Skin of body (tissue), 1 donor: ENCODE measurements at regions not wholly inside any gene's neighbourhood (a gene's known extent, or its start where the extent isn't known, plus 50 kb on each side); places are given as distances from the start of the nearest gene placed in this dataset.

Experiments
- DNase-seq: peaks from one replicate; lab custom pipeline; 2025; lab: John Stamatoyannopoulos, UW

DNA sequence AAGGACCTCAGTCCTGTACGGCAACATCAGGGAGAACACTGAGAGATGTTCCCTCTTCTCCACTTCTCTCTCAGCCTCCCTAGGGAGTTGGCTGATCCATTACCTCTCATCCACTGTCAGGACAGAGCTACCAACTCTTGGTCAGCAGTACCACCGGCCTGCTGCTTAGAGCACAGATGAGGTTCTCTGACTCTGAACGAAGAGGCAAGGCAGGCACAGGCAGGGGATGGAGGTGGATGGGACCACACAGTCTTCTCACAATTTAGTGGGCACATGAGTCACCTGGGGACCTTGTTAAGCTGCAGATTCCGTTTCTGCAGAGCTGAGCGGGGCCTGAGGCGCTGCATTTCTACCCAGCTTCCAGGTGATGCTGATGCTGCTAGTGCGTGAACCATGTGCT lies 128.6 kb upstream of the CCL2 start:
- no peak for DNase-seq

DNA sequence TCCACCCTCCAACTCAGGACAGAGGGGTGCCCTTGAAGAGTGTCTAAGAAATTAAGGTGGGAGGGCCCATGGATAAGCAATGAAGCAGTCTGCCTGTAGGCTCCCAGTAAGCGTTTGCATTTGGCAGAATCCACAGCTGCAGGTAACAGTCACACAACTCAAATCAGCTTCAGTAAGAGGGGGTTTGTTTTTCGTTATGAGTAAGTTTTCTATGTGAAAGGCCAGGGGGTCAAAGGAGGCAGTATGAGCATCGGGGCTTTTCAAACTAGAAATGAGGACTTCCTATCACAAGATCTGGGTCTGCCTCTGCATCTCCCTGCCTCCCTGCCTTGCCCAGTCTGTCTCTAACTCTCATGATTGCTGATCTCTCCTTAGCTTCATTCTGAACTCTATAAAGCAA lies 128.1 kb upstream of the CCL2 start:
- DNase-seq, result no peak

DNA sequence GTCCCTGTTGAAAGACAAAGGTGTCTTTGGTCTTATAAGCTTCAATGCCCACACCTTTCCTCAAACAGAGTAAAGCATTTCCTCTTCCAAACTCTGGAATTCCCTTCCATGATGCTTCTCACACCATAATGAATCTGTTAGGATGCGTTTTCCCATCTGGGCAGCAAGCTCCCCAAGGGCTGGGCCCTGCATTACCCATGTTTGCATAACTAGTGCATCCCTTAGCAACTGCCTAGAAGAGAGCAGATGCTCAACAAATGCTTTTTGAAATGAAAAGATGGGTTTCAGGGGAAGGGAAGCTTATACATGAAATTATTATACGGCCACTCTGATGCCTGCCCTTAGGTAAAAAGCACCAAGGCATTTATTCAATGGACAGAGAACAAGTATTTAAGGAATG lies 124.5 kb upstream of the CCL2 start:
- DNase-seq, result no peak

DNA sequence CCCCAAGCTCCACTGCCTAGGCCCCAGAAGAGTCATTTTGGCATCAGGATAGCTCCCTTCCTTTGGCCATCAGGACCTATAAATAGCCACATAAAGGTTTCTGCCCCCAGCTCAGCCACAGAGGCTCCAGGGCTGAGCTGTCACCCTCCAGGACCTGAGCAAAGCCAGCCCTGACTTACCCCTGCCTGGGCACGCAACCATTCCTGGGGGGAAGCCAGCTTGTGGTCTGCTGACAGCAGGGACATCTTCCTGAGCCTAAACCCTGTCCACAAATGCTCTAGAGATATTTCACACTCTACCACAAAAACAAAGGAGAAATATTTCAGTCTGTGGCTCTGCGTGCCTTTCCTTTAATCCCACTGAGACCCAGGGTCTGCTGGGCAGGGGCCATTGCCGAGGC lies 123.7 kb upstream of the CCL2 start:
- DNase-seq, result no peak

DNA sequence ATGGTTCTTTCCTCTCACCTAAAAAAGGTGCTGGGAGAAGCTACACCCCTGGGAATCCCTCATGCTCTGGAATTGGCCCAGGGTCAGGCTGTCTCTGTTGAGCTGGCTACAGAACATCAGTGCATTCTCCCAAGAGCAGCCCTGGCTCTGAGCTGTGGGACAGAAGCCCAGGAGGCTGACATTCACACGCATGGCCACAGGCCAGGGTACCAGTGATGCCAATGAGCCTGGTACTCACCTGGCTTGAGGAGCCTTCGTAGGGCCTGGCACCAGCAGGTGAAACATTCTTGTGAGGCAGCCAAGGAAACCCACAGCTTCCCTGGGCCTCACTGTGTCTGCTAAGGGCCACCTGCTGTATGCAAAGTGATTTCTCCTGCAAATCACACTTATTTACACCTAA lies 121.7 kb upstream of the CCL2 start:
- no peak for DNase-seq

DNA sequence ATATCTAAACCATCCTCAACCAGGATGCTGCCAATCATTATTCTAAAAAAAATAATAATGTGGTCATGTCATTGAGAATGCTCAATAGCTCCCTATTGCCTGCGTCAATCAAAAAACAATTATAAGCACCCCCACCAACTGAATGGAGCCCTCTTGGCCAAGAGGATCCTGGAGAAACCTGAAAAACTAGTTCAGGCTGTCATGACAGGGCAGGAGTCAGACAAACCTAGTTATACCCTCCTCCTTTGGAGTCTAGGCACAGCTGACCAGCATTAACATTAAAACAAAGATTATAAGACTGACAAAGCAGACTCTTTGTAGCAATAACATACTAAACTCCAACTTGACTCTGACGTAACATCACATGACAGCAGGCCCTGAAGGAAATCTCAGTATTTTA lies 119.2 kb upstream of the CCL2 start:
- no peak for DNase-seq

DNA sequence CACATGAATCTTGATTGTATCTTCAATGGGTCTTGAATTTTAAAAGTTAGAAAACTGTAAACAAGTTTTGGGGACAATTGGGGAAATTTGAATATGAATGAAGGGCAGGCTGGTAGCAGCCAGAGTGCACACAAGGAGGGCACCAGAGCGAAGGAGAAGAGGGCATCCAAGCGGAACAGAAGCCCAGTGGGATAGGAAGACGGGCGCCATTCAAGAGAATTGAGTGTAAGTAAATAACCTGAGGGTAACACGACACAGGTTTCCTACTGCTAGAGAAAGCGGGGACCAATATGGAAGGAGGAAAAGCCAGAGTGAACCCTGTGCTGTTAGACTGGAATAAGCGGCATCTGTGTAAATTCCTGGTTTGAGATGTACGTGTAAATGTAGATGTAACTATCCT lies 115.1 kb upstream of the CCL2 start:
- DNase-seq, result no peak

DNA sequence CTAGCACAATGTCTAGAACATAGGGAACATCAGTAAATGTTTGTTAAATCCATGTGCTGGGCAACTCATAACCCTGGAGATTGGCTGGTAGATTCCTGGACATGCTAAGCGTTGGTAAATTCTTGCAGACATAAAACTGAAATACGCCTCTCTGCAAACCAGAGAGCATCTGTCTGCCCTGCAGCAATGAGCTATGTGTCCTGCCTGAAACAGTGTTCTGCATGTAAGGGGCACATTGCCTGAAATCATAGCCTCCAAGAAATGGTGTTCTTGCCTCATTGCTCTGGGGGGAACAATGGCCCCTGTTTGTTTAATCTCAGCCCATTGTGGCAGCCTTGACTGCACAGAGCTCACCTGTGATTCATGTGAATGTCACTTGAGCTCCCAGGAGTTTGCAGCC lies 113.5 kb upstream of the CCL2 start:
- no peak for DNase-seq

DNA sequence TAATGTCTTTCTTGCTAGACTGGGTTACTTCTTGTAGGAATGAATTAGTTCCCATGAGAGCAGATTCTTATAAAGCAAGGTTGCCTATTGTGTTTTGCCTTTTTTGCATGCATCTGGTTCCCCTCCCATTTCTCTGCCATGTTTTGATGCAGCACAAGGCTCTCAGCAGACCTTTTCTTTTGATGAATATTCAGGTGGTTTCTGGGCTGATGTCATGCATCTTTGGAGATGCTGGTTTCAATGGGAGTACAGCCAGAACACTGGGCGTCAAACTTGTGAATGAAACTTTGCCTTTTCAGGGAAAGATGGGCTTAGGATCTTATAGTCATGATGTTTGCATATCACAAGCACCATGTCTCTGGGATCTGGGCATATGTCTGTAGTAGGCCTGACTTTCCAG lies 111.7 kb upstream of the CCL2 start:
- DNase-seq, result no peak

DNA sequence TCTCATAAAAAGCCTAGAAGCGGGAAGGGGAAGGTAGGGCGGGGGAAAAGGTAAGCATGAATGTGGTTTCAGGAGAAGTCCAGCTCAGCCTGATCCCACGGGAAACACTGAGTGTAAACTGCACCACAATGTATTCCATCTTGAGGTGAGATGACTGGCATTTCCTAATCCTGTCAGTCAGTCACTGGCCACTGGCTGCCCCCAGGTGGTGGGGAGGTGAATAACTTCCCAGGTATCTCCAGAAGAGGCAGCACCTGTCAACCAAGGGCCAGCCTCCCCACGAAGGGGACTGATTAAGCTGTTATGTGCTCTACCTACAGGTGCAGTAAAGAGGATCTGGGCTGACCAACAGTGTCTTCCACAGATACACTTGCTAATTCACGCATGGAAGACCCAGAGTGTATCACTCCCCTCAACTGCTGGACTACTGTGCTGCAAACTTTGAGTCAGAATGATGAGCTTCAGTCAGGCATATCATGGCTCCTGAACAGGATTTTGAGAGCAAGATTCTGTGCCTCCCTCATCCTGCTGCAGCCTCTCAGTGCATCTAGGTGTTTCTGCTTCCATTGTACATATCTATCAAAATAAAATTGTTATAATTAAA lies 108.5 kb upstream of the CCL2 start:
- no peak for DNase-seq

DNA sequence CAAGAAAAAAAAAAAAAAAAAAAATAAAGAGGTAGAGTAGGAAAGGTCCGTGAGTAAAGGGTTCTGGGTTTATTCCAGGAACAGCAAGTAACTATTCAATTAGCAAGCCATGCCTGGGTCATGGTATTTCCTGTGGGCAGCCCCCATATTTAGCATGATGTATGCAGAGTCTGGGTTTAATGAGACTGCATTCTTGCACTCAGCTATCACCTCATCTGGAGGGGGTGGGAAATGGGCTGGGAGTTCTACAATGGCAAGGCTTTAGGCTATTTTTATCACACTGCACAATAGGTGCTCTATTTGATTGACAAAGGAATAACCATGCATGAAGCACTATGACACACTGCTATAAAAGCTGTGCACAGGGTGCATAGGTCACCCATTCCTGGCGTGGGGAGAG lies 104.0 kb upstream of the CCL2 start:
- DNase-seq, result no peak

DNA sequence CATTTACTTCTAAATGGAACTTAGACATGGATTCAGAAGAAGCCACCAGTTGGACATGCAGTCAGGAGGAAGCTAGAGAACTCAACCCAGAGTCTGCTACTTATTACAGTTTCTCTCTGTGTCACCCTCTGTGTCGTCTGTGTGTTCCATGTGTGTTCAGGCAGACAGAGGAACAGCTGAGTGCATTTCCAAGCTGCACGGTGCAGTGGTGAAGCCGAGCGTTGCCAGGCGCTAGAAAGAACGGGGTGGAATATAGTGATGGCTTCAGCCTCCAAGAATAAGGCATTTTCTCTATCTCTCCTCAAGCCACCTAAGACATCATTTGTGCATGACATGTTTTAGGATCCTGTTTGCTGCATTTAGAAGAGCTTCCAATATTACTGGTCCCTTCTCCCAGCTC lies 101.1 kb upstream of the CCL2 start:
- DNase-seq, result no peak

DNA sequence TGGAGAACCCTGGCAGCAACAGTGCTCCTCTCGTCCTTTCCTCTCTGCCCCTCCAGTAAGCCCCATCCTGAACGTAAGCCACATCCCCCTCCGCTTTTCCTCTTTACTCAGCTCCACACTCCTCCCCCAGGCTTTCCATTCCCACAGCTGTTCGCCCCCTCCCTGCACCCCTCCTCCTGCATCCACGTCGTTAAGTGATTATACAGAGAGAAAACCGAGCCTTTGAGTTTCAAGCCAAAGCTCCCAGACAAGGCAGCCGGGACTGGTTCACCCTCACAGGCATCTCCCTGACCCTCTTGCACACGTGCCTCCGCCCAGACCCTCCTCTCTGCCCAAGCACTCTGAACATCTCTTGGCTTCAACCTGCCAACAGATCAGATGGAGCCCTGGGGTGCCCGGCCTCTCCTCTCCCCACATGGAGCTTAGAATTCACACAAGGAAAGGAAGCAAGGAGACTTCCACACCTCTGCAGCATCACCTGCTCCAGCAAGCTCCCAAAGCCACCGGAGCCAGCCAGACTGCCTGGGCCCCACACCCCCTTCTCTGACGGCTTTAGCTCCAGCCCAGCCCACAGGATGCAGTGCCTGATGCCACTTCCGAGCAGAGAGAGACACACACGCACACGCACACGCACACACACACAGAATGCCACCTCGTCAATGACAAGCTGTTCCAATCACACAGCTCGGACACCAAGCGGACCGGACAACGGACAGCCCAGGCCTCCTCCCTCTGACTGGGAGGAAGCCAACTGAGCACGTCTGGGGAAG lies 99.9 kb upstream of the CCL2 start:
- no peak for DNase-seq

DNA sequence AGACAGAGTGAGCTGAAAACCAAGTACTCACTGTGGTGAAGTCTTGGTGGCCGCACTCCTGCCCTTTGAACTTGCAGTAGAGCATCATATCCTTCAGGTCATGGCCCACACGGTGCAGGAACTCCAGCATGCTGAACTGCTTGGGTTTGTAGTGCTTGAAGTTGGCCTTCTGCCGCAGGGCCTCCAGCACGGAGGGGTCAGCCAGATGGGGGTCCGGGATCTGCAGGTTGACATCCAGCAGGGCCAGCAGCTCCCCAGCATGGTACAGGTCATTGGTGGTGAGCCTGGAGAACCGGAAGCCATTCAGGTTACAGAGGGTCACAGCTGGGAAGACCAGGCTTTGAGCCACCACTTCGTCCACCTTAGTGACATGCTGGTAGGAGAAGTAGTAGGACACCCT lies 99.1 kb upstream of the CCL2 start:
- DNase-seq, result no peak

DNA sequence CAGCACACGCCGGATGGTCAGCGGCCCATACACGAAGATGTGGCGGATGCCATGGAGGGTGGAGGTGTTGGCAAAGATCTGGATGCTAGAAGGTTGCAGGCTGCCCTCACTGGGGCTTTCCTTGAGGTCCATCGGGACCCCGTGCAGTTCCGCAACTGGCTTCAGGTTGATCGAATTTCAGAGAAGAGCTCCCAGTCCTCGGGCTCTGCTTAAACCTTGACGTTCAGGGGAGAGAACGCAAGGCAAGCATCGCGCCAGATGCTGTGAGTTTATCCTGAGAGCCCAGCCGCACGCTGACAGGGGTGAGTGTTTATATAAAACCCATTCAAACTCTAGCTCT lies 98.7 kb upstream of the CCL2 start:
- DNase-seq, result no peak

DNA sequence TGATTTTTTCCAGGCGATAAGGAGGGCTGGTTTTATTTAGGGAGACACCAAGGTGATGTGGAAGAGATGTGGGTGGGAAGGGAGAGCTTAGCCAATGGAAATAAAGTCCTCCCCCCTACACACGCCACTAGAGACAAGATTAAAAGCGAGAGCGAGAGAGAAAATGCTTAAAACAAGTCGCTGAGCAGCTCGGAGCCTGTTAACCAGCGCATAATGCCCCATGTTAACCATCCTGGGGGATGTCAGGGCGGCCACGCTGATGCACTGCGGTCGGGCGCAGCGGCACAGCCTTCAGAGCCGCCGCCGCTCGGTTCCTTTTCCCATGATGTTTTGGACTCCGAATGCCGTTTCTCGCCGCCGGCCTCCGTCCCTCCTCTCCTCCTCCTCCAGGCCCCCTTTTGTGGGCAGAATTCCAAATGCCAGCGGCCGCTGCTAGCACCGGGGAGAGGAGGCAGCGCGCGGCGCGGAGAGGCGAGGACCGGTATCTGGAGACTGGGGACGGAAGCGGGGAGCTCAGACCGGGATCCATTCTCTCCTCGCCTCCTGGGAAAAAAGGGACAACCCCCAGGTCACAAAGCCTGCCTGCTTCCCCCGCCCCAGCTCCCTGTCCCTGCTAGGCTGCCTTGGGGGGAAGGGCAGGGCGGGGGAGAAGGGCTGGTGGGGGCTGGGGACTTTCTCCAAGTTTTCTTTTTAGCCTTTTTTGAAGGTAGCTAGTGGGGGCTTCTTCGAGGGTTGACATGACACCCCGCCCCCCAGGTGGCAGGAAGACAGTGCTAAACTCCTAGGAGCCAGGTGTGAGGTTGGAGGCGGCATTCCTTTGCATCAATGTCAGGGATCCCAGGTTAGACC lies 98.1 kb upstream of the CCL2 start:
- DNase-seq, result no peak

DNA sequence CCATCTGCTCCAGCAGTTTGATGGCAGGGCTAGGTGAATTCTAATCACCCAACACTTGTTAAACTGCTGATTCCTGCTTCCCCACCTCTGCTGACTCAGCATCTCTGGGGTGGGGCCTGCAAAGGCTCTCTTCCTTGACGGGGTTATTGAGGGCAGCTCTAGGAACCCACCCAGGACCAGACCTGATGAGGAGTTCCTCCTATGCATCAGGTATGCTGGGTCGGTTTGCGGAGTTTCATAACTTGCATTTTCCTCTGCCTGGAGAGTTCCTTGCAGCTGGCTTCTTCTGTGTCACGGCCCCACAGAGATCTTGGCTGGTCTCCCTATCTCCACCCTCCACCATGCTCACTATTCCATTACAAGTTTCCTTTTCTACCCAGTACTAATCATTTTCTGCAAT lies 93.4 kb upstream of the CCL2 start:
- no peak for DNase-seq

DNA sequence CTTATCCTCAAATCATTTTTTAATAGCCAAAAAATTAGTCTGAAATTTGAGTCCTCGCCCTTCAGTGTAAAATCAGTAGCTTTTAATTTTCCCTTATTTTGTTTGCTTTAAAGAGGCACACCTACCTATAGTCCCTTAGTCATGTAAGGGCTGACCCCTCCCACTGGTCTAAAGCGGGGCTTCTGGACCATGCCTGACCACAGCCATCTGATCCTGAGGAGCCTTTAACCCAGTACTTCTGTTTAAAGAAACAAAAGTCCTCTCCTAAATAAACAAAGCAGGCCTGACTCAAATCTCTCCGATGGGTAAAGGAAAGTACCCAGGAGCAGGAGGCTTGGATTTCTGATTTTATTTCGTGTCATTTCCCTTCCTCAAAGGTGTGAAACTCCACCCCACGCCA lies 92.0 kb upstream of the CCL2 start:
- no peak for DNase-seq

DNA sequence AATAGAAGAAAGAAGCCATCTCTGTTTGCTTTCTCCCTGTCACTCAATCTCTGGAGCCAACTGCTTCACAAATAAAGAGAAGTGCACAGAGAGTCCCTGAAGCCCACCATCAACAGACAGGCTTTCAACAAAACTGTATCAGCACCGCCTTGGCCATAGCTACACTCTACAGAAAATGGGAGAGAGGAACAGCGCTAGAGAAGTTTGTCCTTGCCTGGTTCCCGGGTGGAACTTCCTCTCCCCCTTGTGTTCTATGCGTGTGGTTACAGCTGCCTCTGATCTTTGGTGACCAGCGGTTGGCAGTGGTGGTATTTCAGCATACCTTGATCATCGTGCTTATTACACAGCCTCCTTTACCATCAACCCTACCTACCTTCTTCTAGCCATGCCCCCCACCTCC lies 91.4 kb upstream of the CCL2 start:
- no peak for DNase-seq

DNA sequence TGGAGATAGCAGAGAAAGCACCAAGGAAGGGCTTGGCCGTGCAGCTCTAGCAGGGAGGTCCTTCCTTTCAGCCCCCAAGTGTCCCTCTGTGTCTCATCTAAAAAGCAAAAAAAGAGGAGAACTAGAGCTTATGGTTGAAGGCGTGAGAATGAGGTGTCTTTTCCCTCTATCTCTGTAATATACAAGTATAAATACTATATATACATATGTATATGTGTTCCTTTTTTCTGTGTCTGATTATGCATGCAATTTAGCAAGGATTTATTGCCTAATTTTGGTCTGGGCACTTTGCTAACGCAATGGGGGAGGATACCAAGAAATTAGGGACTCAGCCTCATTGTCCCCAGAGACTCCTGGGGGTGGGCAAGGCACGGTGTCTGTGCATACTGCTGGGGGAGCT lies 90.2 kb upstream of the CCL2 start:
- no peak for DNase-seq

DNA sequence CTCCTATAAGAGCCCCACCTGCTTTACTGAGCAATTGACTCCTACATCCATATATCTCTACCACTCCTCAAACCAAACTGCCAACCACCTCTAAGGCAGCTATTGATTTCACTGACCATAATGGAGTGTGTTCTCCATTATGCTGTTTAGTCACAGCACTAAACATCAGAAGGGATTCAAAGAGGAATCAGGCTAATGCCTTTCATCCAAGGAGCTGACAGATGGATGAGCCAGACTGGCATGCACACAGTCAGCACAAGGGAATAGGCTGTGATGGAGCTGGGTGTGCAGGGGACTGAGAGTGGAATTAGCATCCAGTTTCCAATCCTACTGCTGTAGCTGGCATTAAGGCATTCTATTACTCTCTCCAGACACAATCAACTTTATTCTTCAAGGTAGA lies 88.7 kb upstream of the CCL2 start:
- DNase-seq, result no peak

DNA sequence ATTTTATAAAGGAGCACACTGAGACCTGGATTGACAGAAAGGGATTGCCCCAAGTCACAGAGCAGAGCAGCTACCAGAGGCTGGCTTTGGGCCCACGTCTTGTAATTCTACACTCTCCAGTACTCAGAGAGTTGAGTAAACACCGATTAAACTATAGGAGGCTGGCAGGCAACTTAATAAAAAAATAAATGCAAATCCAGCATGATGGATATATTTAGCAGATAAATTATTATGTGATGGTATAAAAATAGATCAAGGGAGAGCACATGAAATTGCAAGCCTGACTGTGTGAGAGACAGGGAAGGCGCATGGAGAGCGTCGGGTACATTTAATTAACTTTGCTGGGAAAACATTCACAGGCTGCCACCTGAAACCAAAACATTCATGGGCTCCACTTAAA lies 87.7 kb upstream of the CCL2 start:
- no peak for DNase-seq

DNA sequence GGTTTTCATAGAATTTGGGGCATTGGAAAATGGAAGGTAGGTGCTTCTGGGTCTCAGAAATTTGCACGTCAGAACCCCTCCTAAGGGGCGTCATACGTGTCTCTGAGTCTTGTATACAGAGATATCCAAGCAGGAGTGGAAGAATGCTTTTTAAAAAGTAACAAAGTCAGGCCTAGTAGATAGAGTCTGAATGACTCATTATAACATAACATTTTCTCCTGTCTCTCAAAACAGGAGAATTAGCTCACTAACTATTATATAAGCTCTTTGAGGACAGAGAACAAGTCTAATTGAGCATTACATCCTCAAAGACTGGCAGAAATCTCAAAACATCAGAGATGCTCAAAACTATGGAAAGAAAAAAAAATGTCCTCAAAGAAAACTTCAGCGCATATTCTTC lies 86.1 kb upstream of the CCL2 start:
- DNase-seq, result no peak
